Lower leg skin (tissue), 3 donors: ENCODE measurements at regions not wholly inside any gene's neighbourhood (a gene's known extent, or its start where the extent isn't known, plus 50 kb on each side); places are given as distances from the start of the nearest gene placed in this dataset.

Source experiments
- POLR2A ChIP-seq, 2 donors: fragments of 450-650 bp; IDR thresholded peaks; one replicate each; pipeline ENCODE4 v1.6.1; 2016 to 2017; ENCODE audit warnings: antibody characterized with exemption in 2 of 2, mild to moderate bottlenecking in 1 of 2, moderate library complexity in 1 of 2
- TF ChIP-seq, protein P1 (sequence below), 3 donors: fragments of 450-650 bp; IDR thresholded peaks; one replicate each; pipeline ENCODE4 v1.5.1; 2016; ENCODE audit warnings: antibody characterized with exemption in 3 of 3, mild to moderate bottlenecking in 3 of 3, moderate library complexity in 2 of 3

DNA sequence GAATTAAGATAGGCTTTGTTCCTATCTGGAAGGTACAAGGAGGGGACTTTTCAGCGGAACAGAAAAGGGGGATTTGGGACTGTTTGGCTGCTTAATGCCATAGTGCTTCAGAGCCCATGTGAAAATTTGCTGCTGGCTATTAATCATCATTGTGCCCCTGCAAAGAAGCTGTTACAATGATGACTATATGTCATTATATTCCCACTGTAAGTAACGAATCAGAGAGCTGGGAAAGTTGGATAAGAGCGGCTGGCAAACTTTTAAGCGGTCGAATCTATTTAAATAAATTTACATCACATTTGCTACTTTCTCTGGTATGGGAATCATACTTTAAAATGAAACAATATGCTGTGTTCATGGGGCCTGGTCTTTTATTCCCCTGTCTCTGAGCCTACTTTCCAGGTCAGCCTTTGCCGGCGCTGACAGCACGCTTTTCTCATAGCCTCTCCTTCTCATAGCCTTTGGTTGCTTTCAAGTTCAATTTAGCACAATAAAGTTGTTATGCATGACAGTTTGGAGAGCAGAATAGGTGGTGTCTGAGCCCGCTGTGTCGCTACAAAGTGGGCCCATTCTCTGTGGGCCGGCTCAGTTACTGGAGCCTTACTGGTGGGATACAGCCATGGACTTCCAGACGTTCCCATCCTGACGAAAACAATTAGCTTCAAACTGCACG, 271.2 kb upstream of the TMEM161B start:
- TF ChIP-seq POLR2A (IDR thresholded peaks at IDR 0.05), result no peak
- TF ChIP-seq, protein P1, sequence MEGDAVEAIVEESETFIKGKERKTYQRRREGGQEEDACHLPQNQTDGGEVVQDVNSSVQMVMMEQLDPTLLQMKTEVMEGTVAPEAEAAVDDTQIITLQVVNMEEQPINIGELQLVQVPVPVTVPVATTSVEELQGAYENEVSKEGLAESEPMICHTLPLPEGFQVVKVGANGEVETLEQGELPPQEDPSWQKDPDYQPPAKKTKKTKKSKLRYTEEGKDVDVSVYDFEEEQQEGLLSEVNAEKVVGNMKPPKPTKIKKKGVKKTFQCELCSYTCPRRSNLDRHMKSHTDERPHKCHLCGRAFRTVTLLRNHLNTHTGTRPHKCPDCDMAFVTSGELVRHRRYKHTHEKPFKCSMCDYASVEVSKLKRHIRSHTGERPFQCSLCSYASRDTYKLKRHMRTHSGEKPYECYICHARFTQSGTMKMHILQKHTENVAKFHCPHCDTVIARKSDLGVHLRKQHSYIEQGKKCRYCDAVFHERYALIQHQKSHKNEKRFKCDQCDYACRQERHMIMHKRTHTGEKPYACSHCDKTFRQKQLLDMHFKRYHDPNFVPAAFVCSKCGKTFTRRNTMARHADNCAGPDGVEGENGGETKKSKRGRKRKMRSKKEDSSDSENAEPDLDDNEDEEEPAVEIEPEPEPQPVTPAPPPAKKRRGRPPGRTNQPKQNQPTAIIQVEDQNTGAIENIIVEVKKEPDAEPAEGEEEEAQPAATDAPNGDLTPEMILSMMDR (IDR thresholded peaks at IDR 0.05), result no peak
